CD8-positive, alpha-beta memory T cell (primary cell): ENCODE measurements at regions not wholly inside any gene's neighbourhood (a gene's known extent, or its start where the extent isn't known, plus 50 kb on each side); places are given as distances from the start of the nearest gene placed in this dataset.
A peak's percentile ranks its signal among the peaks of the same experiment; 100 is the strongest.
"Not testable (repeated sequence)": the region's sequence is repeated elsewhere in the genome, so short reads cannot be mapped to it uniquely, and the experiment has no call there.

Experiments used
- CTCF ChIA-PET: fragments of 350-600 bp; sonication (Branson Sonifier 250); formaldehyde crosslinking; loops from one replicate; lab custom pipeline; 2021; ENCODE audit warnings: antibody characterized with exemption; lab: Charles Lee
- POLR2A ChIA-PET: fragments of 350-600 bp; sonication (Branson Sonifier 250); formaldehyde crosslinking; loops from one replicate; lab custom pipeline; 2021; ENCODE audit warnings: antibody characterized with exemption; lab: Charles Lee
- DNase-seq, 5 donors: peaks; one replicate each; pipeline versions ENCODE4 v3.0.0 to v3.0.0-alpha.2; 2020 to 2022; ENCODE audit warnings: mixed read lengths in 1 of 5
- H3K27ac ChIP-seq: one replicate; pipeline ENCODE4 v1.7.0; 2013; ENCODE audit warnings: low read depth, mild to moderate bottlenecking, low read length, moderate library complexity
- H3K27me3 ChIP-seq: 2 replicates; pipeline ENCODE4 v1.7.0; 2013; ENCODE audit warnings: low read length, mild to moderate bottlenecking; ENCODE audit not compliant: insufficient read depth, poor library complexity, severe bottlenecking
- H3K36me3 ChIP-seq: 2 replicates; pipeline ENCODE4 v1.7.0; 2013; ENCODE audit warnings: mild to moderate bottlenecking, low read length, moderate library complexity; ENCODE audit not compliant: insufficient read depth
- H3K4me1 ChIP-seq: 2 replicates; pipeline ENCODE4 v1.7.0; 2013; ENCODE audit warnings: mild to moderate bottlenecking, low read length, moderate library complexity; ENCODE audit not compliant: insufficient read depth
- H3K4me3 ChIP-seq: 2 replicates; pipeline ENCODE4 v1.7.0; 2013; ENCODE audit warnings: mild to moderate bottlenecking, low read length
- H3K9me3 ChIP-seq: 2 replicates; pipeline ENCODE4 v1.7.0; 2013; ENCODE audit warnings: mild to moderate bottlenecking, low read length
- H3K27ac Mint-ChIP-seq, 8 donors: one replicate each; pipeline ENCODE4 v1.8.0; 2020 to 2021; ENCODE audit warnings: mixed read lengths in 8 of 8, mild to moderate bottlenecking in 6 of 8, inconsistent platforms in 3 of 8, moderate library complexity in 3 of 8
- H3K27me3 Mint-ChIP-seq, 2 donors: one replicate each; pipeline ENCODE4 v1.8.0; 2020 to 2021; ENCODE audit warnings: mixed read lengths in 2 of 2, mild to moderate bottlenecking in 1 of 2, moderate library complexity in 1 of 2
- H3K36me3 Mint-ChIP-seq, 3 donors: one replicate each; pipeline ENCODE4 v1.8.0; 2020 to 2021; ENCODE audit warnings: mixed read lengths in 3 of 3, inconsistent platforms in 1 of 3, mild to moderate bottlenecking in 1 of 3
- H3K4me1 Mint-ChIP-seq, 3 donors: one replicate each; pipeline ENCODE4 v1.8.0; 2020 to 2021; ENCODE audit warnings: mixed read lengths in 3 of 3, inconsistent platforms in 1 of 3, mild to moderate bottlenecking in 1 of 3
- H3K4me3 Mint-ChIP-seq, 7 donors: one replicate each; pipeline ENCODE4 v1.8.0; 2020 to 2021; ENCODE audit warnings: mixed read lengths in 7 of 7, mild to moderate bottlenecking in 6 of 7, moderate library complexity in 4 of 7, inconsistent platforms in 2 of 7
- H3K9me3 Mint-ChIP-seq, 5 donors: one replicate each; pipeline ENCODE4 v1.8.0; 2020 to 2022; ENCODE audit warnings: mixed read lengths in 5 of 5, mild to moderate bottlenecking in 3 of 5, moderate library complexity in 2 of 5, inconsistent platforms in 1 of 5

DNA sequence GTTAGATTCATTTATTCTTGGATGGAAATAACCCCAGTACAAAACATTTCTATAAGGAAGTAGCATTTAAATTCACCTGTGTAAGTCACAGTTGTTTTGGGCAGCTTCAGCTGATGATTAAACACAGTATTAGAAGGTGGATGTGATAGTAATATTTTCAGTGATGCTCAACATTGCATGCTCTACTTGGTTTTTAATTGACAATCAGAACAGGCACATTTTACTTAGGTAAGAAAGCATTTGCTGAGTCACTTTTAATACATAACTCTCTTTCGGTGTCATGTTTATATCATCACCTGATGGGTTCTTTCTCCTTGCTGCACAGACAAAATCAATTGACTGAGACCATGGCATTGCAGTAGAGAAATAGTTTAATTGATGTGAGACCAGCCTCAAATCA lies 80.7 kb downstream of the CMAS start:
- DNase-seq: no peak
- Mint-ChIP-seq H3K27ac (no peak overlapping the region), H3K27me3 (peaks cover 0 to 3% of the 10 kb centered on the region in 2 donors), H3K4me3 (no peak overlapping the region), H3K36me3 (peaks cover 0 to 5% (median 3%) of the 10 kb centered on the region in 3 donors), H3K4me1 (peaks cover 8 to 12% (median 11%) of the 10 kb centered on the region in 3 donors), H3K9me3 (peaks cover 0 to 11% (median 2%) of the 10 kb centered on the region in 5 donors)
- POLR2A ChIA-PET: no interaction called here
- CTCF ChIA-PET: no interaction called here
- H3K4me1 ChIP-seq: no peaks in the 10 kb centered on the region
- H3K9me3 ChIP-seq: no peaks in the 10 kb centered on the region
- H3K36me3 ChIP-seq: no peaks in the 10 kb centered on the region
- H3K27me3 ChIP-seq: no peaks in the 10 kb centered on the region
- no peak overlapping the region for H3K27ac ChIP-seq
- no peak overlapping the region for H3K4me3 ChIP-seq

DNA sequence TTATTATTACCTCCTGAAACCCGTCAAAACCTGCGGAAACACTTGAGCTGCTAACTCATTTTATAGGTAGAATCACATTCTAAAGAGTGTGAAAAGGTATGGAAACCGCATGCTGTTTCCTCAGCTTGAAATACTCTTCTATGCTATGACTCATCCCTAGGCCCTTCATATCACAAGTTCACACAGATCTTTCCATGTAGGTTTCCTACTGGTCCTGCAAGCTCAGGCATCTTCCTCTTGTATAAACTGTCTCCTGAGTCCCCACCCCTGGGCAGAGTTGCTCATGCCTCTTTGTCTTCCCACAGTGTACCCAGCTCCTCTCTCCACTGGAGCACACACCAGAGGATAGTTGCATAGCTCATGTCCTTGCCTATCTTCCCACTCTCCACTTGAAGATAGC lies 84.7 kb downstream of the CMAS start:
- CTCF ChIA-PET: interaction anchor here (1.0 kb wide), 1 partner anchor 329 kb away, joined by 3 read pairs; no protein-coding TSS in a partner anchor
- peaks cover 0 to 5% (median 3%) of the 10 kb centered on the region in 3 donors for H3K36me3 Mint-ChIP-seq
- no peaks in the 10 kb centered on the region for H3K27me3 ChIP-seq

DNA sequence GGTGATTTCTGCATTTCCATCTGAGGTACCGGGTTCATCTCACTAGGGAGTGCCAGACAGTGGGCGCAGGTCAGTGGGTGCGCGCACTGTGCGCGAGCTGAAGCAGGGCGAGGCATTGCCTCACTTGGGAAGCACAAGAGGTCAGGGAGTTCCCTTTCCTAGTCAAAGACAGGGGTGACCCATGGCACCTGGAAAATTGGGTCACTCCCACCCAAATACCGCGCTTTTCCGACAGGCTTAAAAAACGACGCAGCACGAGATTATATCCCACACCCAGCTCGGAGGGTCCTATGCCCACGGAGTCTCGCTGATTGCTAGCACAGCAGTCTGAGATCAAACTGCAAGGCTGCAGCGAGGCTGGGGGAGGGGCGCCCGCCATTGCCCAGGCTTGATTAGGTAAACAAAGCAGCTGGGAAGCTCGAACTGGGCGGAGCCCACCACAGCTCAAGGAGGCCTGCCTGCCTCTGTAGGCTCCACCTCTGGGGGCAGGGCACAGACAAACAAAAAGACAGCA lies 90.6 kb downstream of the CMAS start:
- H3K9me3 ChIP-seq, H3K4me3 Mint-ChIP-seq, H3K27me3 ChIP-seq, H3K27ac Mint-ChIP-seq, H3K27me3 Mint-ChIP-seq, POLR2A ChIA-PET, H3K9me3 Mint-ChIP-seq, H3K27ac ChIP-seq, DNase-seq, H3K36me3 Mint-ChIP-seq, H3K4me1 Mint-ChIP-seq, H3K4me3 ChIP-seq, CTCF ChIA-PET, H3K4me1 ChIP-seq, H3K36me3 ChIP-seq: not testable (repeated sequence)

More for the DNA sequence above, 84.7 kb downstream of the CMAS start:
- Mint-ChIP-seq H3K4me3 (peak overlapping the region in 1 of 7 donors; percentile 23), H3K4me1 (peaks cover 8 to 12% (median 8%) of the 10 kb centered on the region in 3 donors), H3K9me3 (peaks cover 0 to 6% (median 0%) of the 10 kb centered on the region in 5 donors), H3K27me3 (peaks cover 3 to 5% of the 10 kb centered on the region in 2 donors), H3K27ac (no peak overlapping the region)
- Histone ChIP-seq H3K4me1 (no peaks in the 10 kb centered on the region), H3K9me3 (no peaks in the 10 kb centered on the region), H3K27ac (no peak overlapping the region), H3K4me3 (no peak overlapping the region), H3K36me3 (no peaks in the 10 kb centered on the region)
- POLR2A ChIA-PET: no interaction called here
- DNase-seq: peak in 1 of 5 donors; percentile 3
